GM18508 (cell line): ENCODE measurements at regions not wholly inside any gene's neighbourhood (a gene's known extent, or its start where the extent isn't known, plus 50 kb on each side); places are given as distances from the start of the nearest gene placed in this dataset.

ENCODE experiments used
- ATAC-seq: cut with Tn5 transposase; IDR thresholded peaks from one replicate; pipeline ENCODE4 v1.9.1; 2021; ENCODE audit warnings: moderate number of reproducible peaks; ENCODE audit not compliant: insufficient read depth, unreplicated experiment

DNA sequence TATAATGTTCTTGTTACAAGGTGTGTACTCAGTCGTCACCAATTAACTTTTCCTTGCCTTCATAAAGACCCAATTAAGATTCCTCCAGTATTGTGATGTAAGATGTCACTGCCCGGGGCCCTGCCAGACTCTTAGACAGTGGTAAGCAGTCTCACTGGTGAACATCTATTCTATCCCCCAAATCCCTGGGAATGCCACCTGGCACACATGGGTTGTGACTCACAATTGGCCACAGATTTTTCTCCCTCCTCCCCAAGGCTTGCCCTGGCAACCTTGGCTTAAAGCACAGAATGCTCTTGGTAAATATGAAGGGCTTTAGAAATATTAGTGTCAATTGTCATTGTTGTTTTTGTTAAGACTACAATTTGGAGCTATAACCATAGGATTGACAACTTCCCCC is 287.9 kb downstream of the ETAA1 start:
- ATAC-seq = no peak

DNA sequence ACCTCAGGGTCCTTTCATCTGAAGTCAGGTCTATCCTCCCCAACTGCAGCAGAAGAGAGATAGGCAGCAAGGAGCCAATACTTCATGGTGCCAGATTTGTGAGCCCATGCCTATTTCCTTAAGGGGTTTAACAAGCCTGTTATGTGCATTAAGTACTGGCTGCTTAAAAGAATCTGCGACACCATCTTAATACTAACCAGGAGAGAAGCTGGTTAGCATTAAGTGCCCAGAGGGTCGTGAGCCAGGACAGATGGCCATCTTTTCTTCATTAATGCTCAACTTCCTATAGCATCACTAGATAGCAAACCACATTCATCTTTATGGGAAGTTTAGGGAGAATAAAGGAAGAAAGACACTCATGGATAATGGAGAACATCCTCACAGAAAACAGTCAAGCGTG is 289.1 kb downstream of the ETAA1 start:
- ATAC-seq = no peak

DNA sequence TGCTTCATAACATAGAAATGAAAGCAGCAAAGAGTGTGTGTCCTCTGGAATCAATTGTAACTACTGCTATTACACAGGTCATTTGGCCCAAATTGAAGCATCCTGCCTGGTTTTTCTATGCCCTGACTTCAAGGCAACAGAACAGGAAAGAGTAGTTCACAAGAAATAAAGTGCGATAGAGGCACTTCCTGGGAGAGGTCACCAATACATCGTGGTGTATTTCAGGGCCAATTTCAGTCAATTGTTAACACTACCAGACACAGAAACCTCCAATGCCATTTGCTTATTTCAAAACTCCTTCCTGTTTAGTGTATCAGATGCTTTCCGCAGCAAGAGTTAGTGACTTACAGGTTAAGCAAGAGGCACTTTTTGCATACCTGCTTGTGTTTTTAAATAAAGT is 292.1 kb downstream of the ETAA1 start:
- no peak for ATAC-seq

DNA sequence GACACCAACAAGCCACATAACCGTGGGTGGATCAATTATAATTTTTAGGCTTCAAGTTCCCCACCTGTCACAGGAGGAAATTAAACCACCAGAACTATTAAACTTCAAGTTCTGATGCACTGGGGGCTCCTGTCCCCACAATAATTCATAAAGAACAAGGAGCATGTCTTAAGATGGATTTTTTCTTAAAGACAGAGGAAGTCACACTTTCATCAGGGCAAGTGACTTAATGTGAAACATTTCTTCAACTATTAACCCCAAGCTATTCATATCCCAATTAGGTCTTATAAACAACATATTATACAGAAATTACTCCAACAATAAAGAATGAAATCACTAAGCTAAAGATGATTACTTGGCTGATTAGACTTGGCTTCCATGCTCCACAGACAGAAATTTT is 292.5 kb downstream of the ETAA1 start:
- no peak for ATAC-seq

DNA sequence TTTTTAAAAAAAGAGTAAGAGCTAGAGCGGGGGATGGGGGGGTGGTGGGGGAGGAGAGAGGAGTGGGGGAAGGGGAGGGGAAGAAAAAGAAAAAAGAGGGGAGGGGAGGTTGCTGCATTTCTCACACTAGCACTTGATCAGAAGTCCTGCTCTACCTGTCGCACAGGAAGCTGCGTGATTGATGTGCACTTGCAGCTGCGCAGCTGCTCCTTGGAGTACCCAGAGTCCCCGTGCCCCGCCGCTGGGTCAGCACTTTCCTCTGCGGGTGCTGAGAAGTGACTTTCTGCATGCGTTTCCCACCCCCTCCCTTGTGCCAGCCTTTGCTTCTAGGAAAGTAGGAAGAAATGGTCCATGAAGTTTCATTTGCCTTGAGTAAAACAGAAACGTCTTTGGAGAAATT is 297.3 kb downstream of the ETAA1 start:
- no peak for ATAC-seq

DNA sequence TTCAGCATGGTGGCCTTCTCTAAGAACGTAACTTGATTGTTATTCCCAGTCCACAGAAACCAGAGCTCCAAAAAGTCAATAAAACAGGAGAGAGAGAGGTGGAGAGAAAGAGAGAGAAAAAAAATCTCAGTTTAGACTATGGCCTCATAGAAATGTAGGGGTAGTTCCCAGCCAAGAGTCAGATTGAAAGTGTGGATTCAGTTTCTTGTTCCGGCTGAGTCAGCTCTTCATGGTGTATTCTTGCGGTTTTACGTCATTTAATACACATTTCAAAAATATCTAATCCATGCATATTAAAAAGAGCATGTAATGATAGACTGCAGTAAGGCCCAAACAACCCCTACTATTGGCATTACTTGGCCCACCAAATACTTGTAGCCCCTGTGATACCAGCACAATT is 303.9 kb downstream of the ETAA1 start:
- no peak for ATAC-seq

DNA sequence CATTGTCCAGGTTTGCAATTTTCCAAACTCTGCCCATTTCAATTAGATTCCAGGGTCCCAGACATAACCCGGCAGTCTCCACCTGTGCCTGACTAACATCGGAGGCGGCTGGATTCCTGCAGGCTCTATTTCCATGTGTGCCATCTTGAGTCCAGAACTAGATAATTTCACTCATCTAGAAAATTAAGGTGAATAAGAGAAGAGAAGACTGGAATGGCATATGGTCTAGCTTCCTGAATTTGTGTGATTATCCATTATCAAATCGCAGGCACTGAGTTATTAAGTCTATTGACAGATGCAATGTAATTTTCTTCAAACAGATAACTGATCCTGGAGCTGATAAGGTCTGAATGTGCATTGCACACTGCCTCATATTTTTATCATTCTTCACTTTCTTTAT is 305.2 kb downstream of the ETAA1 start:
- ATAC-seq = no peak

DNA sequence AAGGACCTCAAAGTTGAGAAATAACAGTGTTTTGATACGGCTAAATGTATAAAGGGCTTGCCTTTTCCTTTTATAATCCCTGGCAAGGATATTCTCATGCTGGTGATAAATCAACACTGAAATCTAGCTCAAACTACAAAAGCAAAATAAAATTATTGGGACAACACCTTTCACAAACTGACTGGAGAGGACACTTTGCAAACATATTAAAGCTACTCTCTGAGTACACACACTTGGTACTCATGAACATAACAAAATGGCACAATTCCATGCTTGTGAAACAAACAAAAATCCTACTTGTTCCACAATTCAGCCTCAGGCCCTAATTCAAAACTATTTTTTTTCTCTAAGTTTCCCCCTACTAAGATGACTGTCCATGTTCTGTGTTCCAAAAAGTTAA is 305.8 kb downstream of the ETAA1 start:
- ATAC-seq = no peak

DNA sequence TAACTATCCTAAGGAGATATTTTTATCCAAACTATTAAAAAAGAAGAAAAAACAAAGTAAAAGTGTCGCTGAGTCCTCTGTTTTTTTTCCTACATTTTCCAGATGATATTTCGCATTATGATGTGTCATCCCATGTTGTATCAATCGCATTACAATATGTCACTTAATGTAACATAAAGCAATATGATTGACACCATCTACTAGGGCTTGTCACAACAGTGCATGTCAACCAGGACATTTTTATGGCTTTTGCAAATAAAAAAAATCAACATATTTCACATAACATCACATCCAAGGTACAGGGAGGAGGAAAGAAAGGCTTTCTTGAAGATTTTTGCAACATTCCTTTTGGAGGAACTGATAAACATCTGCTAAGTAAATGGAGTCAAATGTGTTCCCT is 308.9 kb downstream of the ETAA1 start:
- ATAC-seq = no peak

DNA sequence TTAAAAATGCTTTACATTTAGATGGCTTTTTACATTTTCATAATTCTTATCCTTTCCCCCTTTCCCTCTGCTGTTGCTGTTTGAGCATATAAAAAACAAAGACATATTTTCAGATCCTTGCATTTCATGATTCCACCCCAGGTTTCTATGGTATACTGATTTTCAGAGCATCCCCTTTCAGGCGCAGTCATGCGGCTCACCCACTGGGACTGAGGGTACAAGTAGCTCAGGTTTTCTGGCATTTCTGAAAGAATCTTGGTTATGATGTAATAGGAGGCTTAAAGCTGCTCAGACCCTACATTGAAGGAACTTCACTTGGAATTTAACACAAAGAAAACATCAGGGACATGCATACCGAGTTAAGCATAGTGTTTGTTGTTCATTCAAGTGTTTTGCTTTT is 310.8 kb downstream of the ETAA1 start:
- ATAC-seq = no peak

DNA sequence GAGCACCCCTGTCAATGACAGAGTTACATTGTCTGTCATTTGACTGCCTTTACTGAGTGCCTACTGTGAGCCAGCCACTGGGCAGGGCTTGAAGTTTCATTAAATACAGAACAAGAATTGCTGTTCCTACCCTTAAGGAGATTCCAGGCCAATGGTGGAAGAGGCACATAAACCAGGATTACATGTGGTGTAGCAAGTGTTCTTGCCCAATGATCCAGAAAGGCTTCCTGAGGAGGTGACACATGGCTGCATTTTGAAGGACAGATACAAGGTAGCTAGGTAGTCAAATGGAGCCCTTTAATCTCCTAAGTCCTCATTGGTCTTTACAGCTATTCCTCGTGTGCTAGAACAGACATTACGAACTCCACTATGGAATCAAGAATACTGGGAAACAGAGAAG is 312.7 kb downstream of the ETAA1 start:
- ATAC-seq = no peak

DNA sequence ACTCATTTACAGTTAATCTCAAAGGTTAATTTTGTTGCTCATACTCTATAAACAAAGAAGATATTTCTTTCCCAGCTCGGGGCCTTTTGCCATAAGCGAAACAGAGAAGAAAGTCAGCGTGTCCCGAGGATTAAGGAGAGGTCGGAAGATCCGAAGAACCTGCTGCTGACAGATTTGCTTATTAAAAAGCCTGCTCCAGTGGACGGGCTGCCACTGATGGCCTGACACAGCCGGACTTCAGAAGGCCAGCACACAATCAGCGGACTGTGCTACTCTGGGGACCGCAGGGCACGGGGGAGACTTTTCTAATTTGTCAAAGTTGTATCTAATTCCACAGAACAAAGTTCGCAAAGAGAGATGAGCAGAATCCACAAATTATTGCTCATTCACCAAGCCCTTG is 315.4 kb downstream of the ETAA1 start:
- ATAC-seq = no peak

DNA sequence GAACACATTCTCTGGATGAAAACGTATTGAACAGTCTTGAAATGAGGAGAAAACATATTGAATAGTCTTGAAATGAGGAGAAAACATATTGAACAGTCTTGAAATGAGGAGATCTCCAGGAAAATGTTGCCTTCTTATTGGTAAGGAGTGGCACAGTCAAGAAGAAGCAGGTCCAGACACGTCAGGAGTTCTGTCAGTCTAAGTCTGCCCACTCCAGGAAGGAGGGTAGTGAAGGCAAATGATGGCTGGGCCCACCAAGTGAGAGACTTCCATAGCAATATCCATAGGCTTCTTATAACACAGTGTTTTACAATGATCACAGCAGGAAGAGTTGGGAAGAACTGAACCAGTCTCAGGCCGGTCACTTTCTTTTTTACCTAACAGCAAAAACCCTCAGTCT is 316.2 kb downstream of the ETAA1 start:
- no peak for ATAC-seq

DNA sequence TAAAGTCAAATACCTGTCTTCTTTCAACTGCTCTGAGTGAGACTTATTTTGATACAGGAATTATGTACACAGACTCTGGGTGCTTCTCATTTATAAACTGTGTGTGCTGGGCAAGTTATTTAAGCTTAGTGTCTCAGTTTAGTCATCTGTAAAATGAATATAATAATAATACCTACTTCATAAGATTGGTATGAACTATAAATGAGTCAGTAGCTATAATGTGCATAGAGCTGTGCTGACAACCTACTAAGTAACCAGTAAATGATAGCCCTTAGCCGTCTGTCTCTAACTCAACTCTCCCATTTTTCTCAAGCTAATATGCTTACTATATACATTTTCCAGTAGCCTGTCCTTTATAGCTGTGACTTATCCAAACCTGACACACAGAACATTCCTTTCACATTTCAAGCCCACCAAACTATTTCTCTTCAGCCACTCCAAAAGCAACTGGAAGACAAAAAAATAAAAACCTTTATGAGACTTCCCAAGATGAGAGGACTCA is 319.8 kb downstream of the ETAA1 start:
- no peak for ATAC-seq

DNA sequence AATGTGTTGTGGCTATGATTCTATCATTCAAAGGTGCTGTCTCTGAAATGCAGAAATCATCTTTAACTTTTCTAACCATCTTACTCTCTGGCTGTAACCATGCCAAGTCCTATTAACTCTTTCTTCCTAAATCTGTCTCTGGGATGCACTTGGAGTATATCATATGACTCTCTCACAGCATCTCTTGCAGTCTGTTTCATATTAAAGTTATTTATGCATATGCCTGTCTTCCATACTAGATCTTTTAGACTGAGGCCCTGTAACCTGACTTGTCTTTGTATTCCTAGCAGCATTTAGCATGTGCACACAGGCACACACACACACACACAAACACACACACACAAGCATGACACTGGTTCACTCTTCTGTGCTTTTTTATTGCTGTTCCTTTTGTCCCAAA is 320.6 kb downstream of the ETAA1 start:
- no peak for ATAC-seq

DNA sequence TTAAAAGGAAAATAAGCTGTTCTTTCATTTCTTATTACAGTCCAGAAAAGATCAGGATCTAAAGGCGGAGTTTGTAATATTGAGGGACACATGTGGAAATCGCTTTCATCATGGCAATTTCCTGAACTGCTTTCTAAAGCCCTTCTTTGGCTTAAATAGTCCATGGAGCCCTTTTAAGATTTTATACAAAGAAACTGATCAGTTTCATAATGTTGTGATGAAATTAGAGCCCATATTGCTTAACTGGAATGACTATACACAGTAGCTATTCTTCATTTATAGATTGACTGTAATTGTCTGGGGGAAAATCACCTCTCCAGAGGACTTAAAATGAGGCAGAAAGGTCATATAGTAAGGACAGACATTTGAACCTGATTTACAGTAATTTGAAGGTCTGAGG is 322.2 kb downstream of the ETAA1 start:
- ATAC-seq = no peak

DNA sequence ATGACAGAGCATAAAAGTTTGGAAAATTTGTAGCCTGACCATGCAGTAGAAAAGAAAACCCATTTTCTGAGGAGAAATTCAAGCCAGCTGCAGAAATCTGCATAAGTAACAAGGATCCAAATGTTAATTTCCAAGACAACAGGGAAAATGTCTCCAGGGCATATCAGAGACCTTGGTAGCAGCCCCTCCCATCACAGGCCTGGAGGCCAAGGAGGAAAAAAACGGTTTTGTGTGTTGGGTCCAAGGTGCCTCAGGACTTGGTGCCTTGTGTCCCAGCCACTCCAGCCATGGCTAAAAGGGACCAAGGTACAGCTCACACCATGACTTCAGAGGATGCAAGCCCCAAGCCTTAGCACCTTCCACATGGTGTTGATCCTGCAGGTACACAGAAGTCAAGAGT is 324.4 kb downstream of the ETAA1 start:
- no peak for ATAC-seq

DNA sequence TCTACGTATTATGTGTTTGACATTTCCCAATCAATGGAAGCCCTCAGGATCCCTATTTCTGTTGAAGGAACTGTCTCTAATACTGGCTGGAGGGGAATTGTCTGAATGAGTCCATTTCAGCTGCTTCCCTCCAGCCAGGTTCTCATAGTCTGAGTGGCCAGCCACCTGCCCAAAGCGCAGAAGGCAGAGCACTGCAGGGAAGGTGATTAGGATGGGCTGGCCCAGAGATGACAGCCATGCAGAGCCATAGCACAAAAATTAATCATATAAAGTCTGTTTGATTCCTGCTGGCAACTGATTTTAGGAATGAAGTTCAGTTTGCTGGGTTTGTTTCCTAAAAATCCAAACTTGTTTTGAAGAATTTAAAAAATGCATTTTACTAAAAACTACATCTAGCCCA is 327.1 kb downstream of the ETAA1 start:
- no peak for ATAC-seq

DNA sequence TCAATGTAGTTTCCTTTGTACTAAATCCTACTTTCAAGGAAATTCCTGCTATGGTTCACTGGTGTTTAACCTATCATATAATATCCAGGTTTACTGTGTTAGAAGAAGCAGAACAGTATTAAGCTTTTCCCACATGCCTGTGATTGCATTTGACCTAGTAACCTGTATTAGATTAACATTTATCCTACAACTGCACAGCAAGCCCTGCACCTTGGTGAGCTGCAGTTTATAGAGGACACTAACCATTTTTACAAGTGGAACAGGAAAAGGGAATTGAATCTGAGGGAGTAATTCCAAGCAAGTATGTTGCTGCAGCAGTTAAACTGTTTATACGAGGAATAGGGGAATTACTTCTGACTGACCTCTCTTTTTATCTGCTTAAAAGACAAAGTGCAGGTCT is 328.6 kb downstream of the ETAA1 start:
- ATAC-seq = no peak

DNA sequence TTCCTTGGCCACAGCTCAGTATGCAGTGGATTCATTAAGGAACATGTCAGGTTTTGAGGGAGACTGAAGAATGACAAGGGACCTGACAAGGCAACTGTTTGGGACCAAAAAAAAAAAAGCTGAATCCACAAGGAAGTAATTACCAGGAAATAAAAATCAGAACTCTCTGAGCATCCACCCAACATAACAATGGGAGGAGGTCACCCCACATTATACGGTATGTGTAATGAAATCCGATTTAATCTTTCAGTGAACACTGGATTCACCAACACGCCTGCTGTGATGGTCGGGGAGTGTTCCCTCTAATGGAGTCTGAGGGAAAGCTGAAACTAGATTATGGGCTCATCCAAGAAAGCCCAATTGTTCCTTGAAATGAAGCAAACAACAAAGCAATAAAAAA is 329.3 kb downstream of the ETAA1 start:
- no peak for ATAC-seq

DNA sequence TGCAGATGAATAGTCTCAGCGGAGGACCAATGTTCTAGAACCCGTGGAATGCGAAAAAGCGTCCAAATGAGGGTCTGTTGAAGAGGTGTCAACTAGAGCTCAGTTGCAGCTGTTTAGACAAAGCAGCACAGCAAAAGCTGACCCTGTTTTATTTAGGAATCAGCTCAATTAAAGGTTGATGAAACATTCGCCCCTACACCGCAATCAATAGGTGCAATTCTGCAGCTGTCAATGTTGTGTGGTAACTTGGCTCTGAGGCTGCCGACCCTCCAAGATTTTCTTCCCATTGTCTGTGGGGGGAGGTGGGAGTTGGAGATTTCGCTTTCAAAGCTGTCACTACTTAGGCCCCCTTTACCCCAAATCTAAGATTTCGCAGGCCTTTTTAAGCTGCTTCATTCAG is 330.0 kb downstream of the ETAA1 start:
- no peak for ATAC-seq

DNA sequence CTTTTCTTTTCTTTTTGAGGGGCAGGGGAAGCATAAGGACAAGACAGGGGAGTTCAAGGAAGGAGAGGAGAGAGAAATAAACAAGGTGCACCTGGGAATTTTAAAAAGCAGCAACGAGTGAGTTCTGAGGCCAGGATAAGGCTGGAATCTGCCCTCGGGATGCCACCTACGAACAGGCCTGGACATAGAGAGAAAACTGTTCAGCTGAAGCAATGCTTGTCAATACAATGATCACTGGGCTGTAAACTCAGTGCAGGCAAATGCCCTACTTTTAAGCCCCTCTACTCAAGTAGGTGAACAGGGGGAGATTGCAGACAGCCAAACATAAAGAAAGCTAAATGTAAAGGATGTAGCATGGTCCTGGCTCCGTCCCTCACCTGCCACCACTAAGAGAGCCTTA is 330.5 kb downstream of the ETAA1 start:
- no peak for ATAC-seq

DNA sequence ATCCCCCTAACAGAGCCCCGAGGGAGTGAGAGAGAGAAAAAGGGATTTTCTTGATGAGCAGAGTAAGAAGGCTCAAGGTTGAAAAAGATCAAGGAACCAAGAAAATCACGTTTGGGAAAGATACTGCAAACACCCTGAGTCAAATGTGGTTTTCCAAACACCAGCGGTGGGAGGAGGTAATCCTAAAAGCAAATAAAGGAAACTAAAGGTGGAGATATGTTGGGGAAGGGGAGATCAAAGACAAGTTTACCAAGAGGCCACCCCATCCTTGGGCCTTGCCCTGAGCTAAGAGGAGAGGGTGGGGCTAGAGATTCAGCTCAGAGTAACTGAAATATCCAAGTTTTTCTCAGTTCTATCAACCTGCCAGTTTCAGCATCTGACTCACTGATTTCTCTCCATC is 332.3 kb downstream of the ETAA1 start:
- ATAC-seq = no peak
